H1 (cell line): ENCODE measurements at regions not wholly inside any gene's neighbourhood (a gene's known extent, or its start where the extent isn't known, plus 50 kb on each side); places are given as distances from the start of the nearest gene placed in this dataset.
A peak's percentile ranks its signal among the peaks of the same experiment; 100 is the strongest.

ENCODE experiments used
- CTCF ChIA-PET: fragments of 300-600 bp; sonication (Branson Sonifier 250); formaldehyde crosslinking; loops from one replicate; lab custom pipeline; 2021; ENCODE audit not compliant: partially characterized antibody; lab: Charles Lee
- POLR2A ChIA-PET: fragments of 300-600 bp; sonication (Branson Sonifier 250); formaldehyde crosslinking; loops from one replicate; lab custom pipeline; 2021; ENCODE audit warnings: inconsistent platforms; ENCODE audit not compliant: partially characterized antibody; lab: Charles Lee
- DNase-seq, 2 experiments: peaks; one replicate each; pipeline versions ENCODE4 v3.0.0 to v3.0.0-alpha.2; 2010 to 2022; ENCODE audit warnings: low spot score in 2 of 2, low read depth in 1 of 2, mixed read lengths in 1 of 2
- FAIRE-seq: peaks from 2 replicates; lab custom pipeline; 2011; peaks lifted over from hg19 to GRCh38; lab: Jason Lieb, UNC
- H2AFZ ChIP-seq: 2 replicates; pipeline ENCODE4 v1.8.1; 2012; ENCODE audit warnings: low read length, inconsistent platforms
- H2AK5ac ChIP-seq: 2 replicates; pipeline ENCODE4 v1.6.1; 2013; ENCODE audit warnings: low read depth, low read length
- H2BK120ac ChIP-seq: replicated peaks from 2 replicates; pipeline ENCODE3; 2013; ENCODE audit warnings: low read depth, low read length, inconsistent platforms
- H2BK12ac ChIP-seq: 2 replicates; pipeline ENCODE4 v1.6.1; 2013; ENCODE audit warnings: low read depth, low read length
- H2BK15ac ChIP-seq: 2 replicates; pipeline ENCODE4 v1.6.1; 2013; ENCODE audit warnings: low read length
- H2BK20ac ChIP-seq: 2 replicates; pipeline ENCODE4 v1.6.1; 2013; ENCODE audit warnings: low read length
- H2BK5ac ChIP-seq: 2 replicates; pipeline ENCODE4 v1.6.1; 2013; ENCODE audit warnings: low read depth, low read length
- H3K14ac ChIP-seq: 2 replicates; pipeline ENCODE4 v1.6.1; 2013; ENCODE audit warnings: inconsistent platforms; ENCODE audit not compliant: insufficient read length
- H3K18ac ChIP-seq: 2 replicates; pipeline ENCODE4 v1.6.1; 2013; ENCODE audit warnings: low read length; ENCODE audit errors: extremely low read depth
- H3K23ac ChIP-seq: 2 replicates; pipeline ENCODE4 v1.6.1; 2013; ENCODE audit warnings: inconsistent platforms; ENCODE audit not compliant: insufficient read length
- H3K23me2 ChIP-seq: 2 replicates; pipeline ENCODE4 v1.6.1; 2013; ENCODE audit warnings: low read depth, low read length
- H3K27ac ChIP-seq: 2 replicates; pipeline ENCODE4 v1.6.1; 2011; ENCODE audit warnings: low read depth, low read length, inconsistent platforms
- H3K27me3 ChIP-seq, 4 experiments: replicated peaks in 1 of 4; 1 replicate in 1 of 4; 2 replicates in 3 of 4; pipeline versions ENCODE4 v1.6.1 to v1.8.1; 2011 to 2013; ENCODE audit warnings: low read length in 3 of 4, mild to moderate bottlenecking in 3 of 4, inconsistent platforms in 2 of 4, mixed read lengths in 2 of 4, moderate library complexity in 1 of 4; ENCODE audit not compliant: control insufficient read depth in 3 of 4, insufficient read depth in 3 of 4; ENCODE audit errors: extremely low read depth in 1 of 4
- H3K36me3 ChIP-seq, 4 experiments: 2 replicates each; pipeline versions ENCODE4 v1.6.1 to v1.8.1; 2011 to 2013; ENCODE audit warnings: mild to moderate bottlenecking in 4 of 4, low read length in 3 of 4, moderate library complexity in 2 of 4, control low read depth in 1 of 4, inconsistent platforms in 1 of 4; ENCODE audit not compliant: insufficient read depth in 4 of 4, control insufficient read depth in 2 of 4
- H3K4ac ChIP-seq: replicated peaks from 2 replicates; pipeline ENCODE3; 2013; ENCODE audit warnings: low read length, low read depth, mixed read lengths, inconsistent platforms; ENCODE audit not compliant: insufficient read length
- H3K4me1 ChIP-seq, 4 experiments: replicated peaks in 1 of 4; 1 replicate in 1 of 4; 2 replicates in 3 of 4; pipeline versions ENCODE4 v1.6.1 to v1.8.1; 2011 to 2013; ENCODE audit warnings: low read length in 3 of 4, inconsistent platforms in 2 of 4, mixed read lengths in 1 of 4; ENCODE audit not compliant: insufficient read depth in 4 of 4, control insufficient read depth in 3 of 4
- H3K4me2 ChIP-seq, 2 experiments: 2 replicates each; pipeline versions ENCODE4 v1.6.1 to v1.8.1; 2011 to 2013; ENCODE audit warnings: low read depth in 2 of 2, low read length in 2 of 2, control low read depth in 1 of 2, inconsistent platforms in 1 of 2, mild to moderate bottlenecking in 1 of 2; ENCODE audit not compliant: insufficient read depth in 1 of 2
- H3K4me3 ChIP-seq, 4 experiments: fragments of 200-600, 300-600 bp in 1 of 4; sonication (generic), shearing (Covaris generic), sonication (Bioruptor Twin) in 1 of 4; 2 replicates each; pipeline versions ENCODE4 v1.5.1 to v1.8.1; 2011 to 2016; ENCODE audit warnings: low read length in 4 of 4, low read depth in 3 of 4, control low read depth in 2 of 4, inconsistent platforms in 2 of 4, mild to moderate bottlenecking in 2 of 4, mixed read lengths in 1 of 4, moderate library complexity in 1 of 4; ENCODE audit not compliant: insufficient read depth in 2 of 4; ENCODE audit errors: extremely low read depth in 1 of 4
- H3K56ac ChIP-seq: replicated peaks from 2 replicates; pipeline ENCODE3; 2013; ENCODE audit warnings: low read depth, mild to moderate bottlenecking, mixed read lengths, low read length, inconsistent platforms; ENCODE audit not compliant: insufficient read length
- H3K79me1 ChIP-seq: 2 replicates; pipeline ENCODE4 v1.6.1; 2013; ENCODE audit warnings: low read depth, low read length, control low read depth
- H3K79me2 ChIP-seq, 2 experiments: 2 replicates each; pipeline versions ENCODE4 v1.6.1 to v1.8.1; 2012 to 2013; ENCODE audit warnings: low read length in 2 of 2, mild to moderate bottlenecking in 2 of 2, inconsistent platforms in 1 of 2; ENCODE audit not compliant: insufficient read depth in 2 of 2, control insufficient read depth in 1 of 2
- H3K9ac ChIP-seq, 4 experiments: replicated peaks in 1 of 4; 1 replicate in 1 of 4; 2 replicates in 3 of 4; pipeline versions ENCODE4 v1.6.1 to v1.8.1; 2011 to 2013; ENCODE audit warnings: low read depth in 3 of 4, low read length in 3 of 4, control low read depth in 2 of 4, mild to moderate bottlenecking in 2 of 4, moderate library complexity in 2 of 4, inconsistent platforms in 1 of 4; ENCODE audit errors: extremely low read depth in 1 of 4
- H3K9me3 ChIP-seq, 2 experiments: 2 replicates each; pipeline versions ENCODE4 v1.6.1 to v1.8.1; 2012 to 2013; ENCODE audit warnings: mild to moderate bottlenecking in 2 of 2, moderate library complexity in 2 of 2, control low read depth in 1 of 2, inconsistent platforms in 1 of 2, low read depth in 1 of 2, low read length in 1 of 2, mixed read lengths in 1 of 2; ENCODE audit not compliant: insufficient read depth in 2 of 2
- H4K20me1 ChIP-seq, 2 experiments: replicated peaks in 1 of 2; 2 replicates each; pipeline versions ENCODE3 to v1.8.1; 2011 to 2013; ENCODE audit warnings: inconsistent platforms in 2 of 2, low read length in 2 of 2, mild to moderate bottlenecking in 1 of 2; ENCODE audit not compliant: insufficient read depth in 2 of 2, control insufficient read depth in 1 of 2
- H4K5ac ChIP-seq: 2 replicates; pipeline ENCODE4 v1.6.1; 2013; ENCODE audit warnings: low read length, low read depth, mixed read lengths, inconsistent platforms; ENCODE audit not compliant: insufficient read length
- H4K8ac ChIP-seq: 2 replicates; pipeline ENCODE4 v1.8.0; 2013; ENCODE audit warnings: mild to moderate bottlenecking, moderate library complexity, low read length, inconsistent platforms; ENCODE audit not compliant: insufficient read depth; ENCODE audit errors: extremely low read depth
- H4K91ac ChIP-seq: replicated peaks from 2 replicates; pipeline ENCODE3; 2013; ENCODE audit warnings: low read length, mixed read lengths, inconsistent platforms; ENCODE audit not compliant: insufficient read length
- BACH1 ChIP-seq: IDR thresholded peaks from 2 replicates; pipeline ENCODE4 v1.6.1; 2012; ENCODE audit warnings: low read length, improper control_type of control experiment
- CHD1 ChIP-seq: IDR thresholded peaks from 2 replicates; pipeline ENCODE4 v1.6.1; 2012; ENCODE audit warnings: low read depth, low read length, improper control_type of control experiment
- KDM1A ChIP-seq: fragments of 200-600, 300-600 bp; sonication (generic); IDR thresholded peaks from 2 replicates; pipeline ENCODE4 v1.7.1; 2016; ENCODE audit warnings: mild to moderate bottlenecking, low read length, borderline replicate concordance
- KDM5A ChIP-seq: fragments of 200-600 bp; IDR thresholded peaks from 2 replicates; pipeline ENCODE4 v1.7.1; 2012; ENCODE audit warnings: mild to moderate bottlenecking, low read length, inconsistent platforms, mixed read lengths
- NANOG ChIP-seq: IDR thresholded peaks from 2 replicates; pipeline ENCODE4 v1.6.1; 2011; ENCODE audit warnings: low read length, low read depth, mild to moderate bottlenecking, inconsistent platforms; ENCODE audit not compliant: insufficient read depth, poor library complexity, severe bottlenecking
- POU5F1 ChIP-seq: IDR thresholded peaks from 2 replicates; pipeline ENCODE4 v1.6.1; 2011; ENCODE audit warnings: low read depth, mild to moderate bottlenecking, low read length, moderate library complexity
- TBP ChIP-seq: IDR thresholded peaks from 2 replicates; pipeline ENCODE4 v1.6.1; 2011; ENCODE audit warnings: low read depth, low read length, improper control_type of control experiment
- TEAD4 ChIP-seq: IDR thresholded peaks from 2 replicates; pipeline ENCODE4 v1.6.1; 2012; ENCODE audit warnings: low read depth, low read length, inconsistent platforms, mixed read lengths
- YY1 ChIP-seq: IDR thresholded peaks from 2 replicates; pipeline ENCODE4 v1.6.1; 2011; ENCODE audit warnings: low read depth, mild to moderate bottlenecking, low read length
- WGBS, 2 experiments: shearing (Covaris generic) in 1 of 2; methylation state at CpG; one replicate each; pipeline versions ENCODE4 v1.1.6 to v1.1.7; 2013 to 2015; ENCODE audit warnings: low lambda C conversion rate in 2 of 2, mixed read lengths in 2 of 2, inconsistent platforms in 1 of 2, low coverage in 1 of 2, missing lambda C conversion rate in 1 of 2; ENCODE audit not compliant: insufficient replicate concordance in 2 of 2, insufficient coverage in 1 of 2, insufficient read length in 1 of 2; ENCODE audit errors: extremely low coverage in 1 of 2, missing lambda C conversion rate in 1 of 2; 5-methylcytosine and 5-hydroxymethylcytosine counted together

DNA sequence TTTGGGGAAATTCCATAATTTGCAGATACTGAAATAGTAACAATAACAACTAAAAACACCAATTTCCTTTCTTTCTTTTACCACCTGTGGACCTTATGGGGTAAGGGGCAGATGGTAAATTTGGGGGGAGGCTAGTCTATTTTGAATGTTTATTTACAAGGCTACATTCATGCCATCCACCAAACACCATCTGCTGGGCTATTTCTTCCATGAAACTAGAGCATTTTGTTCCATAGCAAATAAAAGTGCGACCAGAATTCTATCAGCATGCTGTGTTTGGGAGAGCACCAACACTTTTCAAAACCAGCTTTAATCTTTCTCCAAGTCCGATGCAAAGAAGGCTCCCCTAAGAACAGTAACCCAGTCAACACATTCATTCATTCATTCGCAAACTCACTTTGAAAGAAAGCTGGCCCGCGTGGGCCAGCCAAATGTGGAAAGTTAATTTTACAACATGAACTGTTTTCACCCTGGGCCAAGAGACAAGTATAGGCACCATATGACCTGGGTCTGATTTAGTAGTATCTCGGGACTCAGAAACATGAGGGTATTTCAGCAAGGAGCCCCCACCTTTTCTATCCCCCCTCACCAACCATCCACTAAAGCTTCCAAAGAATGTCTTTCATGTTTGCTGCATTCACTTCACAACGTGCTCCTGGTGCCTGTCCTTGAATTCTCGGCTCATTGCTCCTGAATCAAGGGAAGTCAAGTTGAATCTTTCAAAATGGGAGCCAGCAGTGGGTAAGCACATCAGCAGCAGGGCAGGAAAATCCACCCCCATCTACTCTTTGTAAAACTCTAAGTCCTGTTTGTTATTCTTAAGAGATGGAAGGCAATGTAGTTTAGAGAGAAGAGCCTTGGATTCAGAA, 210.6 kb downstream of the C1D start:
- Histone ChIP-seq H2BK120ac (no peak overlapping the region), H2AFZ (no peak overlapping the region), H3K4me3 (no peak overlapping the region), H2BK5ac (no peak overlapping the region), H3K27ac (no peak overlapping the region), H4K91ac (no peak overlapping the region), H3K18ac (no peak overlapping the region)
- no peak for DNase-seq
- CTCF ChIA-PET, result interaction anchor here (0.7 to 4.9 kb wide), 5 partner anchors 11 to 242 kb away, joined by 3 to 23 read pairs (median 4); no protein-coding TSS in a partner anchor
- 0 out of 2 replicates have a peak, but pooled peaks have one; percentile 12 for TF ChIP-seq YY1
- no peak for TF ChIP-seq POU5F1
- TF ChIP-seq TBP, result no peak
- TF ChIP-seq KDM5A, result no peak
- TF ChIP-seq KDM1A, result no peak
- no peak for TF ChIP-seq CHD1
- TF ChIP-seq NANOG, result no peak
- TF ChIP-seq BACH1, result no peak
- TF ChIP-seq TEAD4, result peak; percentile 75
- TF ChIP-seq, all 59 proteins: peak for 2
- Histone ChIP-seq H3K4me1 (no peaks in the 10 kb centered on the region), H2AK5ac (no peak overlapping the region), H2BK20ac (no peak overlapping the region), H3K9me3 (no peaks in the 10 kb centered on the region), H4K20me1 (no peaks in the 10 kb centered on the region), H4K8ac (no peak overlapping the region), H3K56ac (no peak overlapping the region), H3K79me2 (no peaks in the 10 kb centered on the region), H3K14ac (no peak overlapping the region), H3K79me1 (no peaks in the 10 kb centered on the region), H2BK15ac (no peak overlapping the region), H3K9ac (no peak overlapping the region), H3K36me3 (no peaks in the 10 kb centered on the region), H3K4me2 (no peak overlapping the region), H4K5ac (no peak overlapping the region), H3K4ac (no peak overlapping the region), H3K23ac (no peak overlapping the region), H3K23me2 (no peaks in the 10 kb centered on the region), H3K27me3 (peaks cover 0 to 2% (median 0%) of the 10 kb centered on the region in 4 experiments; a peak in 1 of 7 replicates), H2BK12ac (no peak overlapping the region)
- POLR2A ChIA-PET, result interaction anchor here (0.9 kb wide), 1 partner anchor 11 kb away, joined by 5 read pairs; no protein-coding TSS in a partner anchor
- FAIRE-seq, result no peak
- WGBS, 2 experiments, result 76% methylated on average over 8 of the region's 8 CpGs; no CpG with 5 or more reads in 1 of the 2 experiments
